Mesenchymal stem cell (in vitro differentiated cells and primary cell): ENCODE measurements at regions not wholly inside any gene's neighbourhood (a gene's known extent, or its start where the extent isn't known, plus 50 kb on each side); places are given as distances from the start of the nearest gene placed in this dataset.
"Not testable (repeated sequence)": the region's sequence is repeated elsewhere in the genome, so short reads cannot be mapped to it uniquely, and the experiment has no call there.

Experiments
- DNase-seq: peaks from one replicate; pipeline ENCODE4 v3.0.0-alpha.2; 2013
- H2AFZ ChIP-seq: one replicate; pipeline ENCODE4 v1.6.1; 2013; ENCODE audit warnings: low read depth, mild to moderate bottlenecking, control low read depth, inconsistent platforms, low read length, moderate library complexity
- H2AK5ac ChIP-seq: 2 replicates; pipeline ENCODE4 v1.6.1; 2013; ENCODE audit warnings: low read length, moderate library complexity, mild to moderate bottlenecking, inconsistent platforms; ENCODE audit not compliant: severe bottlenecking
- H2BK120ac ChIP-seq: one replicate; pipeline ENCODE4 v1.6.1; 2013; ENCODE audit warnings: low read depth, mild to moderate bottlenecking, inconsistent platforms, low read length, moderate library complexity
- H2BK12ac ChIP-seq, 2 experiments: one replicate each; pipeline ENCODE4 v1.6.1; 2013; ENCODE audit warnings: inconsistent platforms in 2 of 2, low read length in 2 of 2, mild to moderate bottlenecking in 2 of 2, moderate library complexity in 2 of 2, control low read depth in 1 of 2
- H2BK15ac ChIP-seq: one replicate; pipeline ENCODE4 v1.6.1; 2013; ENCODE audit warnings: mild to moderate bottlenecking, low read depth, inconsistent platforms; ENCODE audit not compliant: poor library complexity, severe bottlenecking
- H2BK5ac ChIP-seq: 2 replicates; pipeline ENCODE4 v1.6.1; 2013; ENCODE audit warnings: low read depth, mild to moderate bottlenecking, low read length, control low read depth, inconsistent platforms; ENCODE audit not compliant: poor library complexity, severe bottlenecking
- H3K14ac ChIP-seq, 2 experiments: one replicate each; pipeline ENCODE4 v1.6.1; 2013; ENCODE audit warnings: inconsistent platforms in 2 of 2, low read length in 2 of 2, control low read depth in 1 of 2, mild to moderate bottlenecking in 1 of 2, moderate library complexity in 1 of 2
- H3K18ac ChIP-seq, 2 experiments: one replicate each; pipeline ENCODE4 v1.6.1; 2013; ENCODE audit warnings: inconsistent platforms in 2 of 2, low read length in 2 of 2, control low read depth in 1 of 2, low read depth in 1 of 2, mild to moderate bottlenecking in 1 of 2
- H3K23ac ChIP-seq, 2 experiments: one replicate each; pipeline ENCODE4 v1.6.1; 2013; ENCODE audit warnings: inconsistent platforms in 2 of 2, low read length in 2 of 2, mild to moderate bottlenecking in 2 of 2, moderate library complexity in 2 of 2, control low read depth in 1 of 2
- H3K27ac ChIP-seq: 2 replicates; pipeline ENCODE4 v1.5.1; 2013; ENCODE audit warnings: mild to moderate bottlenecking, moderate library complexity, low read length, control low read depth, inconsistent platforms; ENCODE audit not compliant: poor library complexity, severe bottlenecking
- H3K27me3 ChIP-seq, 2 experiments: 2 replicates each; pipeline versions ENCODE4 v1.6.1 to v1.7.0; 2013; ENCODE audit warnings: low read length in 2 of 2, mild to moderate bottlenecking in 2 of 2, moderate library complexity in 2 of 2, control low read depth in 1 of 2, inconsistent platforms in 1 of 2; ENCODE audit not compliant: control insufficient read depth in 1 of 2, insufficient read depth in 1 of 2
- H3K36me3 ChIP-seq, 2 experiments: 2 replicates each; pipeline versions ENCODE4 v1.6.1 to v1.7.0; 2013; ENCODE audit warnings: low read length in 2 of 2, control low read depth in 1 of 2, inconsistent platforms in 1 of 2, low read depth in 1 of 2, mild to moderate bottlenecking in 1 of 2; ENCODE audit not compliant: insufficient read depth in 2 of 2, control insufficient read depth in 1 of 2
- H3K4ac ChIP-seq, 2 experiments: one replicate each; pipeline ENCODE4 v1.6.1; 2013; ENCODE audit warnings: inconsistent platforms in 2 of 2, low read length in 2 of 2, mild to moderate bottlenecking in 2 of 2, moderate library complexity in 2 of 2, control low read depth in 1 of 2, low read depth in 1 of 2
- H3K4me1 ChIP-seq: 2 replicates; pipeline ENCODE4 v1.6.1; 2013; ENCODE audit warnings: low read depth, low read length, control low read depth; ENCODE audit not compliant: control insufficient read depth, insufficient read depth
- H3K4me2 ChIP-seq: 2 replicates; pipeline ENCODE4 v1.6.1; 2013; ENCODE audit warnings: low read length, mild to moderate bottlenecking, inconsistent platforms; ENCODE audit not compliant: poor library complexity, severe bottlenecking
- H3K4me3 ChIP-seq, 2 experiments: 2 replicates each; pipeline versions ENCODE4 v1.5.1 to v1.7.0; 2013; ENCODE audit warnings: low read length in 2 of 2, mild to moderate bottlenecking in 2 of 2, control low read depth in 1 of 2, low read depth in 1 of 2; ENCODE audit not compliant: insufficient read depth in 1 of 2
- H3K79me1 ChIP-seq: replicated peaks from 2 replicates; pipeline ENCODE4 v1.6.1; 2013; ENCODE audit warnings: mild to moderate bottlenecking, control low read depth, low read length, inconsistent platforms; ENCODE audit not compliant: poor library complexity, severe bottlenecking
- H3K9ac ChIP-seq: 2 replicates; pipeline ENCODE4 v1.7.0; 2013; ENCODE audit warnings: mild to moderate bottlenecking, low read length, moderate library complexity
- H3K9me3 ChIP-seq: 2 replicates; pipeline ENCODE4 v1.7.0; 2013; ENCODE audit warnings: mild to moderate bottlenecking, low read length; ENCODE audit not compliant: control insufficient read depth
- H4K8ac ChIP-seq: one replicate; pipeline ENCODE4 v1.6.1; 2013; ENCODE audit warnings: inconsistent platforms, mild to moderate bottlenecking, low read length, moderate library complexity
- H4K91ac ChIP-seq: one replicate; pipeline ENCODE4 v1.6.1; 2013; ENCODE audit warnings: mild to moderate bottlenecking, low read length, inconsistent platforms
- WGBS: methylation state at CpG from one replicate; pipeline ENCODE4 v1.1.7; 2013; ENCODE audit warnings: mixed read lengths; 5-methylcytosine and 5-hydroxymethylcytosine counted together

- not testable (repeated sequence) for H3K9ac ChIP-seq, H3K27ac ChIP-seq, H3K4me3 ChIP-seq, H4K8ac ChIP-seq, H4K91ac ChIP-seq, H3K23ac ChIP-seq, H2BK12ac ChIP-seq, H3K9me3 ChIP-seq, H3K14ac ChIP-seq, H2BK5ac ChIP-seq, H2AFZ ChIP-seq, H3K18ac ChIP-seq, H3K36me3 ChIP-seq, H2AK5ac ChIP-seq, H3K79me1 ChIP-seq, H3K27me3 ChIP-seq, H2BK120ac ChIP-seq, H3K4ac ChIP-seq, H2BK15ac ChIP-seq, DNase-seq, H3K4me2 ChIP-seq, H3K4me1 ChIP-seq
- WGBS, result 63% methylated on average over 3 of the region's 7 CpGs
Measured at GRCh38 chr9:42335984-42336657, 152.7 kb downstream of the SPATA31A6 start.

DNA sequence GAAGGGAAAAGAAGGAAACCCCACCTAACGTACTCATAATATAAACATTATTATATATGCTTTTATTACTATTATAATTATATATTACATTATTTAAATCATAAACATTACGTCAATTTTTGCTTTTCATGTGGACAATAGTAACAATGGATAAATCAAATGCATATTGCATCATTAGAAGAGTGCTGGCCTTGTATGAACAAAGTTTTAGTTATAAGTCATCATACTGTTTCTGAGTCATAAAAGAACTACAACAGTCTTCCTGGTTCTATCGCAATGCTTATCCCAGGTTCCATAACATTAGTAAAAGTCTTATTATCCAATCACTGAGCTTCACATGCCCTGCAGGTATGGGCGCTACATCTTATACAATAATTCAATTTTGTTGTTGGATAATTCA is 154.8 kb downstream of the SPATA31A6 start:
- H2BK5ac ChIP-seq, H2AK5ac ChIP-seq, DNase-seq, H4K91ac ChIP-seq, H2BK120ac ChIP-seq, H3K27ac ChIP-seq, H2BK15ac ChIP-seq, H3K9me3 ChIP-seq, H3K9ac ChIP-seq, H3K79me1 ChIP-seq, H3K4me1 ChIP-seq, H3K4me3 ChIP-seq, H2BK12ac ChIP-seq, H2AFZ ChIP-seq, H3K36me3 ChIP-seq, H3K23ac ChIP-seq, H4K8ac ChIP-seq, H3K27me3 ChIP-seq, H3K4me2 ChIP-seq, H3K14ac ChIP-seq, H3K4ac ChIP-seq, H3K18ac ChIP-seq: not testable (repeated sequence)
- no CpG with 5 or more reads among the region's 4 CpGs for WGBS

DNA sequence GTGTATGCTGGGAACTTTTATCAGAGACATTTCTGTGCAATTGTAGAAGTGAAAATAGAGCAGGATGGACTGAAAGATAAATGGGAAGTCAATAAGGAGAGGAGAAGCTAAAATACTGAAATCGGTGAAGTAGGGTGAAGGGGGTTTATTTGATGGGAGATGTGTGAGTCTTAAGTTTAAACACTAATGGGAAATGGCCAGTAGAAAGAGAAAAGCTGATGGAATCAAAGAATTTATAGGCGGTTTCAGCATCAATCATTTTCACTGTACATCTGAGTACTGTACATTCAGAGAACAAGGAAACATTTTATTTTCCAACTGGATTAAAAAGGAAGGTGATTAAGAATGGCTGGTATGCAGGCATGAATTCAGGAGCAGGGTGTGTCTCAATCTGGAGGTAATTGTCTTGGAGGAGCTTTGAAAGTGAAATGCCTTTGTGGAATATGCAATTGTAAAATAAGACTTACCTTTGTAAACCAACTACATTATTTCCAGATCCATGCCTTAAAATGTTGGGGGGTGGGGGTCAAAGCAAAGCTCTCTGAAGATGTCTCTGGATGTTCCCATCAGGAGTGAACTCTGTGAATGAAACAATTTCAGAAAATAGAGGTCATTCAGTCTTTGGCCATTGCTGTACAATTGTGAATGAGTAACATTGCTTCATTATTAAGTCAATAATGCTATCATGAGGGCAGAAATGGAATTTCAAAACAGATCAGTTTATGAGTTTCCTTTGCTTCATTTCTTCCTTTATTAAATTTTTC is 156.4 kb downstream of the SPATA31A6 start:
- H2BK120ac ChIP-seq, H3K9me3 ChIP-seq, H4K91ac ChIP-seq, H3K4me2 ChIP-seq, H3K14ac ChIP-seq, H3K4me1 ChIP-seq, H3K9ac ChIP-seq, H2AK5ac ChIP-seq, H3K79me1 ChIP-seq, H2BK12ac ChIP-seq, H4K8ac ChIP-seq, H2BK15ac ChIP-seq, H3K27ac ChIP-seq, H2AFZ ChIP-seq, H3K18ac ChIP-seq, H2BK5ac ChIP-seq, H3K36me3 ChIP-seq, H3K4ac ChIP-seq, DNase-seq, H3K23ac ChIP-seq, H3K27me3 ChIP-seq, H3K4me3 ChIP-seq: not testable (repeated sequence)
- 100% methylated on average over 1 of the region's 2 CpGs for WGBS

DNA sequence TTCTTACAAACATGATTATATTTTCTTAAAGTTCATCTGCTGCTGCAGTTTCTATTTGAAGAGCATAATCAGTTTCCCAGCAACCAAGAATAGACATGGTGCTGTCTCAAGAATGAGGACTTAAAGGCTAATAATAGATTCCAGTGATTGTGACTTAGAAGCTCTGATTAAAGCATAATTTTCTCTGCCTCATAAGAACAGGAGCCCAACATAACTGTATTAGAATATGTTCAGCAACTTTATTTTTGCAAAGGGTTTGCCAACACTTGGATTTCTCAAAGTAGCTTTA is 156.9 kb downstream of the SPATA31A6 start:
- not testable (repeated sequence) for H3K36me3 ChIP-seq, H3K23ac ChIP-seq, H3K4me2 ChIP-seq, H2BK120ac ChIP-seq, DNase-seq, H2AFZ ChIP-seq, H3K27ac ChIP-seq, H3K14ac ChIP-seq, H3K27me3 ChIP-seq, H2BK15ac ChIP-seq, H2BK5ac ChIP-seq, H3K79me1 ChIP-seq, H3K4me1 ChIP-seq, H3K4me3 ChIP-seq, H3K9ac ChIP-seq, H2BK12ac ChIP-seq, H3K18ac ChIP-seq, H2AK5ac ChIP-seq, H3K4ac ChIP-seq, H4K8ac ChIP-seq, H3K9me3 ChIP-seq, H4K91ac ChIP-seq
